IPS DF 4.7 (cell line): ENCODE measurements at regions not wholly inside any gene's neighbourhood (a gene's known extent, or its start where the extent isn't known, plus 50 kb on each side); places are given as distances from the start of the nearest gene placed in this dataset.
A peak's percentile ranks its signal among the peaks of the same experiment; 100 is the strongest.

ENCODE experiments used
- DNase-seq: peaks from one replicate; pipeline ENCODE4 v3.0.0-alpha.2; 2013; ENCODE audit warnings: low spot score; ENCODE audit errors: extremely low read depth

GRCh38 chr10:113436851-113437250 is 116.0 kb upstream of the HABP2 start:
- no peak for DNase-seq

DNA sequence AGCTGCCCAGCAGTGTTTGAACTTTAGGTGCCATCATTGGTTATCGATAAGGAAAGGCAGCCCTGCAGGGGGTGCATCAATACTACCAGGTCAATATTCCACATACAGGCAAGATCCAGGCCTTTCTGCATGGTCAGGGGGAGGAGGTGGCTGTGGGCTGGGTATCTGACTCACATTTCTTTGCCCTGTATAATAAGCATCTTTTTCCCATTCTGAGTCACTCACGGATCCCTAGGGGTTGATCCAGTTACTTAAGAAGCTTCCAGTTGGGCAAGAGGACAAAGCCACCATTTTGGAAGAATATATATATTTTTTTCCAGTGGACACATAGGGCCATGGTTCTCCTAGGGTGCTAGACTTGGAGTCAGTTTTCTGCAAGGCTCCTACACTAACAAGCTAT is 114.2 kb upstream of the HABP2 start:
- DNase-seq = no peak

DNA sequence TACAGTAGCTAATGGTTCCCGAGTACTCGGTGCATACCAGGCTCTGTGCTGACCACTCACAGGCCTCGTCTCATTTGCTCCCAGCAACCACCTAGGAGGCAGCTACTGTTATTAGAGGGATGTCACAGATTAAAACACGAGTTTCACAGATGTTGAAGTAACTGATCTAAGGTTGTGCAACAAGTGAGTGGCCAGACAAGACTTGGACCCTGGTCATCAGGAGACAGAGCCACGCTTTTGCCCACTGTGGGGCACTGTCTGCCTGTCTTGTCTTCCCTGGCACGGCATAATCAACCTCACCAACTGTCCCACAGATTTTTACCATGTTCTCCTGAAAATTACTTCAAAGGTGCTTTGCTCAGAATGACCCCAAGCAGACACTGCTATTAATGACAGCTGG is 111.6 kb upstream of the HABP2 start:
- no peak for DNase-seq

DNA sequence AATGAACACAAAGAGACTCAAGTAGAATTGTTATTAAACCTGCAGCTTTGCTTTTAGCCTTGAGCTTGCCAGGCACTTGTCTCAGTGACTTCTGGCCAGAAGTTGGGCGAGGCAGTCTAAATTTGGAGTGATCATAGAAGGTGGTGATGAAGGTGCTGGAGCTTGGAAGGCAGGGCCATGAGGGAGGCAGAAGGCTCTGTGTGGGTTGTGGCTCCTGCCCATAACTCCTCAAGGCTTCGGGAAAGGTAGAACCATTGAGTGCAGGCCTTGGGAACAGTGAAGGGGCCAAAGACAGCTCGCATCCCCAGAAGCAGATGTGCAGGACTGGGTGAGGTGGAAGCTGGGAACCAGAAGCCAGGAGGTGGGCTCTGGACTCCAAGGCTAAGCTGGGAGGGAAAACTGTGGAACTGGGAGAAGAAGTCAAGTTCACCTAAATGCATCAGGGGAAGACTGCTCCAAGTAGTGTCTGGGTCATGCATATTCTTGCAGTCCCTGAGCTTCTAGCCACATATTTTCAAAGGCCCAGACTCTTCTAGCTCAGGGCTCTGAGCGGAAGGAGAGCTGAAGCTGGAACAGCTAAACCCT is 111.1 kb upstream of the HABP2 start:
- no peak for DNase-seq

GRCh38 chr10:113442336-113442735 is 110.5 kb upstream of the HABP2 start:
- DNase-seq = no peak

- no peak for DNase-seq
These were observed 109.5 kb upstream of the HABP2 start for GRCh38 chr10:113443141-113443925.

GRCh38 chr10:113444766-113445365 is 108.0 kb upstream of the HABP2 start:
- DNase-seq = no peak

GRCh38 chr10:113445736-113446135 is 107.1 kb upstream of the HABP2 start:
- no peak for DNase-seq

DNA sequence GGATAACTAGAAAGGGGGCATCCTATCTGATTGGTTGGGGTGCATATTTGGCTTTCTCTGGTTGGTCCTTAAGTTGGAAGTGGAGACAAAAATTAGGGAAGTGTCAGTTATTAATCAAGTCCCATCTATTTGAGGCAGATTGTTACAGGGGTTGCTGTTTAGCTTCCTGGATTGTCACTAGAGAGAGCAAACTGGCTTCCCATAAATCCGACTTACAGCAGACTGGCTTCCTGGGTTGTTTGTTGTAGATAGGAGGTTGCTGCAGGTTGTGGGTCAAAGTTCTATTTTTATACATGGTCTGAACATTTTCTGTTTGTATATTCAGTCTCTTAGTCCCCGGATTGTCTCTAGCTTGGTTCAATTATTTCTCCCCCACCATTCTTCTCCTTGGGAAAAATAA is 106.1 kb upstream of the HABP2 start:
- no peak for DNase-seq

DNA sequence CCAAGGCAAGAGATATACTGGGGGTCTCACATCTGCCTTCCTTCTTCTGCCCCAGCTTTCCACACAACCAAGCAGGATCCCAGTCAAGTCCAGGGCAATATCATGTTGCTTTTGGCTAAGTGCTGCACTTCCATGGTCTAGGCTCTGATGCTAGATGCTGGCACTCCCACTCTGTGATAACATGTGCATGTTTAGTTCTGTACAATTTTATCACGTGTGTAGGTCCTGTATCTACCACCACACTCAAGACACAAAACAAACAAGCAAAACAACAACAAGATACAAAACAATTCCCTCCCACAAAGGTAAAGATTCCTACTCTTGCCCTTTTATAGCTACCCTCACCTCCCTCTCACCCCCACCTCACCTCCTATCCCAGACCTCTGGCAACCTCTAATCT is 105.6 kb upstream of the HABP2 start:
- no peak for DNase-seq

- no peak for DNase-seq
These were observed 103.7 kb upstream of the HABP2 start for GRCh38 chr10:113449006-113449695.

GRCh38 chr10:113450046-113450804 is 102.6 kb upstream of the HABP2 start:
- DNase-seq = no peak

GRCh38 chr10:113450906-113451305 is 101.9 kb upstream of the HABP2 start:
- DNase-seq = no peak

GRCh38 chr10:113452146-113452845 is 100.6 kb upstream of the HABP2 start:
- DNase-seq = no peak

- DNase-seq = no peak
These were observed 99.5 kb upstream of the HABP2 start for GRCh38 chr10:113453351-113453750.

DNA sequence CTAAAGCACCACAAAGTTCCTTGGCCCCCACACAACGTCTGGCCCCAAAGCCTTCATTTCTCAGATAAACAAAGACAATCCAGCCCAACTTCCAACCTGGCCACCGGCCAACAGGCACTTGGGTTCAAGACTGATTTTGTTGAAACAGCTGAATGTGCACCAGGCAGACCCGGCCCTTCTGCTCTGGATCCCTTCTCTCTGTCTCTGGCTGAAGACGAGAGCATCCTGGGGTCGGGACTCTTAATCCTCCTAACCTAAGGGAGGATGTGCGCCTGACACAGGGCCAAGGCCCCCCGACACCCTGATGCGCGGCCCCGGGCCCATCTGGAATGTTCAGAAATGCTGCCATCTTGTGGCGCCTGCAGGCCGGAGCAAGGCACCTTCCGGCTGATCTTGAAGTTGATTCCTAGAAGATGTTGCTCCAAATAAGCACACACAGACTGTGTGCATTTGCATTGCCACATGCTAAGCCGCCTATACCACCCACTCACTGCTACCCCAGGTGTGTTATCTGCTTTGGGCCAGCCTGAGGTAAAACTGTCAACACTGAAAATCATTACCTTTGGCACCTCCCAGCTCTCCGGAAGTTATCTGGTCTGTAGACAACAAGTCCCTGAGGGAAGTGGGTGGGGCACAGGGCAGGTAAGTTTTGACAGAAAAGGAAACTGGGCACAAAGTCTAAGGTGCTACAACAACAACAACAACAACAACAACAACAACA is 98.4 kb upstream of the HABP2 start:
- peak; percentile 28 for DNase-seq

GRCh38 chr10:113455947-113456346 is 96.9 kb upstream of the HABP2 start:
- DNase-seq = no peak

DNA sequence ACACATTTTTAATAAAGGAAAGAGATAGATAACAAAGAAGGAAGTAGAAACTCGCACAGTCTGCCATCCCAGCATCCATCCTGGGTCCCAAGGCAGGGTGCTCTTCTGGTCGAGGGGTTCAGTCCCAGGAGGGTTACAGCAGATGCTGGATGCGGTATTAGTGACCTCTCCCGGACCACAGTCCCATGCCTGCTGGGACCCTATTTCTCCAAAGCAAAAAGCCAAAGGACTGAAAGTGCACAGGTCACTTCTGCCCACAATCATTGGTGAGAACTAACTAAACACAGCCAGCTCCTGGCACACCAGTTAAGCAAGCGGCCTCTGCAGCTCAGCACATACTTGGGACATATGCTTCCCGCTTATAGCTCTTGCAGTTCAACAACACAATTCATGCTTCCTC is 96.1 kb upstream of the HABP2 start:
- no peak for DNase-seq

DNA sequence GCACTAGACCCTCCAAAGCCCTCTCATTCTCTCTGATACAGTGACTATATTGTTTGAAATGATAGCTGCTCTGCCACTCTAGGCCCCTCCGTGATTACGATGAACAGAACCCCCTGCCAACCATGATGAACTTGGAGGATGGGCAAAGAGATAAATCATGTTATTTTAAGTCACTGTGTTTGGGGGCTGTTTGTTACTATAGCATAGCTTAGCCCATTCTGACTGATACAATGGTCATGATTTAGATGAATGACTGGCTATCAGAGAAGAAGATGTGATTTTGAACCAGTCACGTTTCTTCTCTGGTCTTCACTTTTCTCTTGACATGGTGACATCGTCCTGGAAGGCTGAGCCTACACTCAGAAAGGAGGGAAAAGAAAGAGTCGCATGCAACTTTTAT is 95.4 kb upstream of the HABP2 start:
- no peak for DNase-seq

DNA sequence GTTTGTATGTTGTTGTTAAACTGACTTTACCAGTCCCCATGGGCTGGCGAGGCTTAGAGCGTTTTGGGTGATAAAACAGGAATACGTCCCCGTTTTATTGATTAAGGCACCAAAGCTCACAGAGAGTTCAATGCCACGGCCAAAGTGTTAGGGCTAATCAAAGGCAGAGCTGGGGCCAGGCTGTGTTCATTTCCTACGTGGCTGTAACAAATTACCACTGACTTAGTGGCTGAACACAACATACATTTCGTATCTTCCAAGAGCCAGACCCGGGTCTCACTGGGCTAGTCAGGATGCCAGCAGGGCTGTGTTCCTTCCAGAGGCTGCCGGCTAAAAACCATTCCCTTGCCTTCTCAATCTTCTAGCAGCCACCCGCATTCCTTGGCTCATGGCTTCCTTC is 94.4 kb upstream of the HABP2 start:
- no peak for DNase-seq
